ENCODE measurements at regions not wholly inside any gene's neighbourhood (a gene's known extent, or its start where the extent isn't known, plus 50 kb on each side); places are given as distances from the start of the nearest gene placed in this dataset.

GRCh38 chr15:77727635-77728304 lies 95.1 kb upstream of the LINGO1 start:
- no peak for DNase-seq

- no peak for DNase-seq
Measured at GRCh38 chr15:77724715-77725114, 92.0 kb upstream of the LINGO1 start.

- DNase-seq: no peak
Measured at GRCh38 chr15:77723756-77724155, 91.0 kb upstream of the LINGO1 start.

- DNase-seq: no peak
Measured at GRCh38 chr15:77722759-77723460, 90.2 kb upstream of the LINGO1 start.

- no peak for DNase-seq
Measured at GRCh38 chr15:77721963-77722362, 89.3 kb upstream of the LINGO1 start.

- no peak for DNase-seq
Measured at GRCh38 chr15:77720655-77721054, 87.9 kb upstream of the LINGO1 start.

GRCh38 chr15:77720173-77720572 lies 87.5 kb upstream of the LINGO1 start:
- no peak for DNase-seq

- no peak for DNase-seq
Measured at GRCh38 chr15:77719450-77719849, 86.7 kb upstream of the LINGO1 start.

GRCh38 chr15:77717333-77717990 lies 84.8 kb upstream of the LINGO1 start:
- no peak for DNase-seq

GRCh38 chr15:77716632-77717332 lies 84.1 kb upstream of the LINGO1 start:
- no peak for DNase-seq

- no peak for DNase-seq
Measured at GRCh38 chr15:77715860-77716259, 83.1 kb upstream of the LINGO1 start.

- DNase-seq: no peak
Measured at GRCh38 chr15:77715051-77715450, 82.3 kb upstream of the LINGO1 start.

GRCh38 chr15:77714555-77714954 lies 81.8 kb upstream of the LINGO1 start:
- DNase-seq: no peak

- DNase-seq: no peak
Measured at GRCh38 chr15:77714023-77714422, 81.3 kb upstream of the LINGO1 start.

- DNase-seq: no peak
Measured at GRCh38 chr15:77713281-77713680, 80.6 kb upstream of the LINGO1 start.

GRCh38 chr15:77712438-77712837 lies 79.7 kb upstream of the LINGO1 start:
- DNase-seq: no peak

GRCh38 chr15:77710637-77711036 lies 77.9 kb upstream of the LINGO1 start:
- no peak for DNase-seq

- no peak for DNase-seq
Measured at GRCh38 chr15:77710206-77710605, 77.5 kb upstream of the LINGO1 start.

- no peak for DNase-seq
Measured at GRCh38 chr15:77709135-77709886, 76.6 kb upstream of the LINGO1 start.

GRCh38 chr15:77706482-77707244 lies 74.0 kb upstream of the LINGO1 start:
- DNase-seq: no peak

GRCh38 chr15:77702211-77702957 lies 69.7 kb upstream of the LINGO1 start:
- no peak for DNase-seq
